GM12864 (cell line): ENCODE measurements at regions not wholly inside any gene's neighbourhood (a gene's known extent, or its start where the extent isn't known, plus 50 kb on each side); places are given as distances from the start of the nearest gene placed in this dataset.

ENCODE experiments used
- DNase-seq: peaks from one replicate; pipeline ENCODE4 v3.0.0-alpha.2; 2011; ENCODE audit warnings: low read depth
- H3K4me3 ChIP-seq: 2 replicates; pipeline ENCODE4 v1.5.1; 2011; ENCODE audit warnings: mild to moderate bottlenecking, low read depth, low read length, control low read depth
- TF ChIP-seq, protein P1 (sequence below): IDR thresholded peaks from 2 replicates; pipeline ENCODE4 v1.5.1; 2011; ENCODE audit warnings: low read depth, mild to moderate bottlenecking, moderate library complexity, low read length, control low read depth, inconsistent platforms; ENCODE audit errors: missing control alignments

DNA sequence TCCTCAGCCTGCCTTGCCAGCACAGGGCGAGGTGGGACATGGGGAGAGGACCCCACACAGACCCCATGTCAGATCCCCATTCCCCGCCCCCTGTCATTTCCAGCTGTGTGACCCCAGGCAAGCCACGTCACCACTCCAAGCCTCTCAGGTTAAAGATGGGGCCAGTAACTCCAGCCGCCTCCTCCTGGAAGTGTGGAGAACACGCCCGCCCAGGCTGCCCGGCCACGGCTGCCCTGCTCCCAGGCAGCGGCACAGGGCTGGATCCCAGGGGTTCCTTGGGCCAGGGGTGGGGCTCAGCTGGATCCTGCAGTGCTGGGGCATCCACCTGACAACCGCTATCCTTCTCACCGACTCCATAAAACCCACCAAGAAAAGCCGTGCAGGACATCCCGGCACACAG, 86.1 kb downstream of the PDGFA start:
- H3K4me3 ChIP-seq: no peak overlapping the region
- TF ChIP-seq, protein P1, sequence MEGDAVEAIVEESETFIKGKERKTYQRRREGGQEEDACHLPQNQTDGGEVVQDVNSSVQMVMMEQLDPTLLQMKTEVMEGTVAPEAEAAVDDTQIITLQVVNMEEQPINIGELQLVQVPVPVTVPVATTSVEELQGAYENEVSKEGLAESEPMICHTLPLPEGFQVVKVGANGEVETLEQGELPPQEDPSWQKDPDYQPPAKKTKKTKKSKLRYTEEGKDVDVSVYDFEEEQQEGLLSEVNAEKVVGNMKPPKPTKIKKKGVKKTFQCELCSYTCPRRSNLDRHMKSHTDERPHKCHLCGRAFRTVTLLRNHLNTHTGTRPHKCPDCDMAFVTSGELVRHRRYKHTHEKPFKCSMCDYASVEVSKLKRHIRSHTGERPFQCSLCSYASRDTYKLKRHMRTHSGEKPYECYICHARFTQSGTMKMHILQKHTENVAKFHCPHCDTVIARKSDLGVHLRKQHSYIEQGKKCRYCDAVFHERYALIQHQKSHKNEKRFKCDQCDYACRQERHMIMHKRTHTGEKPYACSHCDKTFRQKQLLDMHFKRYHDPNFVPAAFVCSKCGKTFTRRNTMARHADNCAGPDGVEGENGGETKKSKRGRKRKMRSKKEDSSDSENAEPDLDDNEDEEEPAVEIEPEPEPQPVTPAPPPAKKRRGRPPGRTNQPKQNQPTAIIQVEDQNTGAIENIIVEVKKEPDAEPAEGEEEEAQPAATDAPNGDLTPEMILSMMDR: no peak
- DNase-seq: no peak

DNA sequence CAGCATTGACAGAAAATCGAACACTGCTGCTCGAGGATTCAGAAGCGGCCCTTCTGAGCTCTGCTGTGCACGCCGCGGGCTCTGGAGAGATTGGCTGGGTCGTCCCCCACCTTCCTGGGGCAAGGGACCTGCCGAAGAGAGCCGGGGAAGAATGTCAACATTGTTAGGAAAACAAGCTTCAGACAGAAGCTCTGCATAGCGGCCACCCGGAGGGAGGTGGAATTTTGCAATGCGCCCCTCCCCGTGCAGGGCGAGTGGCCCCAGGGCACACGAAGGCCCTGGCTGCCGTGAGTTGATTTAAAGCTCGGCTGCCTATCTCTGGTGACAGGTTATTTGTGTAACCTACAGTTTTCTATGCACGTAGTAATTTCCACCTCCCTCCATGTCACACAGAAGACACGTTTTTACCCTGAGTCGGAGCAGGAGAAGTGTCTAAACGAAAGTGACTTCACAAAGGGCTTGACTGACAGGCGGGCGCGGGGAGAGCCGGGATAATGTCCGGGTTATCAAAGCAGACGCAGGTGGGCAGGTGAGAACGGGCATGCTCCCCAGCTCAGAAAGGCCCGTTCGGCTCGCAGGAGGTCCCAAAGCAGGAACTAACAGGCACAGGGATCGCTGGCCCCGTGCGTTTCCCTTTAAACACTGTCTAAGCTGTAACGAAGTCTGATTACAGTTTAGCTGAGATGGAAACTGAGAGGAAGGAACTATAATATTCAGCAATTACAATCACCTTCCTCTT, 84.6 kb downstream of the PDGFA start:
- TF ChIP-seq, protein P1: no peak
- H3K4me3 ChIP-seq: no peak overlapping the region
- DNase-seq: no peak

DNA sequence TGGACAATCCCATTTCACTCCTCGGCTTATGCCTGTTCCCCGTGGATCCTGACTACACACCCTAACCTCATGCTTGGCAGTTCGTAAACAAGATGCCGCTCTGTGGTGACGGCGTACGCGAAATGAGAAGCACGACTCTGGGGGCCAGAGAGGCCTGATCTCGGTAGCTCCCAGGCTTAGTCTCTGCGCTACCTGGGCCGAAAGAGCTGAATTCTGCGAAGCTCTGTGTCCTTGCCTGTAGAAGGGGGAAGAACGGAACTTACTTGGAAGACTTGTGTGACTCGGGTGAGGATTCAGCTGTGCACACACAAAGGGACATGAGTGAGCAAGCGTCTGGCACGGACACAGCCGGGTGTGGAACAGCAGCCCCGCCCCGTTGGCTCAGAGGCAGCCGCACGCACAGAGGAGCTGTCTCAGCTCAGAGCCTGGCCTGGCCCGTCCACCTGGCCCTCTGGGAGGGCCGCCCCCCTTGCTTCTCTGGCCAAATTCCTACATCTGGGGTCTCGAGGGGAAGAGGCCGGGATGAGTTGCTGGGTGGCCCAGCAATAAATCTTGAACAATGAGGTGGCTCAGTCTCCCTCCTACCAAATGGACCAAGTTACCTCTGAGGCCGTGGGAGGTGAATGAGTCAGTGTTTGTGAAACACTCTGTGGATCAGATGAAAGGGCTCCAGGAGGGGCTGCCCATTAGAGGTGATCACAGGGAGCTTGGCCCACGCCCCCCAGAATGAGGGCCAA, 83.8 kb downstream of the PDGFA start:
- H3K4me3 ChIP-seq: no peak overlapping the region
- DNase-seq: no peak
- TF ChIP-seq, protein P1: no peak

DNA sequence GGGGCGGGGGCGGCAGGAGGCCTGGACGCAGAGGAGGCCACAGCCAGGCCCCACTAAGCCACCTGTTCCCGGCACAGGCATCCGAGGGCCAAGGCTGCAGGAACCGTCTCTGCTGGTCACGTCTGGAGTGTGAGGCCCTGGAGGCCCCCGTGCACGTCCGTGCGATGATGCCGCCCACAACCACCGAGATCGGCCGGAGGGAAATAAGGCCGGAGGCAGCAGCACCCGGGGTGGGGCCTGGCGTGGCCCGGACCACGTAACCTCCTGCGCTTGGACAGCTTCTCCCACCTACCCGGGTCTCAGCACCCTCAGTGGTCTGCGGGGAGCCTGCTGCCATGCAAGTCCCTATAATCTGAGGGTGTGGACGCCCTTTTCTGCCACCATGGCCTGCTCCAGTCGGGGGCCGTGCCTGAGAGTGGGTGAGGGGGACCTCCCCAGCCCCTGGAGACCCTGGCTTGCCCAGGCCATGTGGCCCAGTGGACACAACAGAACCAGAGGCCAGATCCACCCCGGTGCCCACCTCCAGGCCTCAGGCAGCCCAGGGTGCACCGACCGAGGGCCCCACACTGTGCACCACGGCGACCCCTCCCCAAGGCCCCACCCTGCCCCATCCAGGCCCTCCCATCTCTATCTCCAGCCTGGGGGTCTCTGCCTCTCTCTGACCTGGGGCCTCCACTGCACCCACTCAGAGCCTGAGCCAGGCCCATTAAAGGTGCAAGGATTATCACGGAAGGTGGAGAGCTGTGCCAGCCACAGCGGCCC, 83.1 kb downstream of the PDGFA start:
- DNase-seq: no peak
- TF ChIP-seq, protein P1: no peak
- no peak overlapping the region for H3K4me3 ChIP-seq

DNA sequence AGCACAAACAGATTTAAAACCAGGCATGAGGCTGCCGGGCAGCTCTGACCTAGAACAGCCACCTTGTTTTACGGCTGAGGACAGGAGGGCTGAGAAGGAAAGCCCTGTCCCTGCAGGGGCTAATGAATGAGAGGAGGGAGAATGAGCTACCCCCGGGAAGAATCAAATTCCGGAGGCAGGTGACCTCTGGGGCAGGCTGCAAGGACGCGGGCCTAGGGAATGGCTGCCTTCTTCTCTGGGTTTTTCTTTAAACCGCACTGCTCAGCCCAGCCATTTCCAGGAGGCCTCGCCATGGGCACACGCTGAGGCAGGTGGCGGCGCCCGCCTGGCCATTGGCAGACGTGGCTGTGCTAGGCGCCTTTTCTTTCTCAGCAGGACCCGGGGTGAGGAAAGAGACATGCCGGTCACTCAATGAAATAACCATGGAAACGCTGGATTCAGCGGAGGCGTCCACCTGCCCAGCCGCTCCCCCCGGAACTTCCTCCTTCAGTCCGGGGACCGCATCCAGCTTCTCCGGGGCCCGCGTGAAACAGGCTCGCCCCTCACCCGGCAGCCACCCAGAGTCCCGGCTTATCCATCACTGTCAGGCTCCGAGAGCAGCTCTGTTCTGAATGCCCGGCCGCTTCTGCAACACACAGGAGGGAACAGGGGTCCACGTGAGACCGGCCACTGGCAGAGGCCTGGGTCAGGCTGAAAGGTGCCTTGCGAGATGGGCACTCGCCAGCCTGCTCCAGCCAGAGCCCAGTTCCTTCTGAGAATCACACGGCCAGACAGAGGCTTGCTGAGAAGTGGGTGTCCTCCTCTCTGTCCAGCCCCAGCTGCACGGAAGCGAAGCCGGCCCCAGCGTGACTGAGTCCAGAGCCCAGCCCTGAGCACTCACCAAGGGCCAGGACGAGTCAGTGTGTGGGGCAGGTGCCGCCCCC, 82.1 kb downstream of the PDGFA start:
- no peak overlapping the region for H3K4me3 ChIP-seq
- DNase-seq: no peak
- TF ChIP-seq, protein P1: no peak

DNA sequence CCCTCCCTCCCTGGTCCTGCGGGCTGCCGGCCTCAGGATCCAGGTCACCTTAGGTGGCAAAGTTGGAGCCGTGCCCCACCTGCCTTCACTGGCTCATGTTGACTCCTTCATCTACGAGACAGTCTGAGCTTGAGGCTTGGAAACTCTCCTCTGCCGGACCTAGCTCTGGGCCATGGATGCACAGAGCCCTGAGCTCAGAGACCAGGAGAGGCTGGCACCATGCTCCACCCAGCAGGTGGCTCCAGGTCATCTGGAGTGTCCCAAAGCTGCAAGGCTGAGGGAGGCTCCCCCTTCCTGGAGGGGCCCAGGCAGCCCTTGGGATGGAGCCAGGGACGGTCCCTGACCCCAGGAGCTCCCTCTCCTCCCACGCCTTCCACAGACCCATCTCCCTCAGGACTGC, 81.3 kb downstream of the PDGFA start:
- TF ChIP-seq, protein P1: no peak
- DNase-seq: no peak
- H3K4me3 ChIP-seq: no peak overlapping the region
